Mesodermal cell (in vitro differentiated cells): ENCODE measurements at regions not wholly inside any gene's neighbourhood (a gene's known extent, or its start where the extent isn't known, plus 50 kb on each side); places are given as distances from the start of the nearest gene placed in this dataset.

Source experiments
- H3K27ac ChIP-seq: 2 replicates; pipeline ENCODE4 v1.7.0; 2013; ENCODE audit warnings: mild to moderate bottlenecking, low read depth, low read length, moderate library complexity; ENCODE audit not compliant: severe bottlenecking
- H3K36me3 ChIP-seq: 2 replicates; pipeline ENCODE4 v1.7.1; 2013; ENCODE audit warnings: mild to moderate bottlenecking, low read length, moderate library complexity; ENCODE audit not compliant: control insufficient read depth, insufficient read depth
- H3K4me1 ChIP-seq: one replicate; pipeline ENCODE4 v1.7.1; 2013; ENCODE audit warnings: mild to moderate bottlenecking, low read length; ENCODE audit not compliant: insufficient read depth, control insufficient read depth, poor library complexity, severe bottlenecking
- H3K4me3 ChIP-seq: 2 replicates; pipeline ENCODE4 v1.7.0; 2013; ENCODE audit warnings: low read length, control low read depth, mild to moderate bottlenecking; ENCODE audit not compliant: insufficient read depth, poor library complexity, severe bottlenecking; ENCODE audit errors: extremely low read depth
- H3K9me3 ChIP-seq: 2 replicates; pipeline ENCODE4 v1.7.1; 2013; ENCODE audit warnings: mild to moderate bottlenecking, low read length, moderate library complexity; ENCODE audit not compliant: control insufficient read depth
- WGBS, 2 experiments: methylation state at CpG; one replicate each; pipeline ENCODE4 v1.1.5; 2013; ENCODE audit warnings: missing lambda C conversion rate in 2 of 2; ENCODE audit not compliant: insufficient coverage in 2 of 2; 5-methylcytosine and 5-hydroxymethylcytosine counted together

GRCh38 chr19:31500946-31501345 is 151.7 kb upstream of the TSHZ3 start:
- 81 to 87% methylated on average over 2 to 10 of the region's 11 CpGs for WGBS, 2 experiments
- no peaks in the 10 kb centered on the region for H3K4me1 ChIP-seq
- no peaks in the 10 kb centered on the region for H3K9me3 ChIP-seq
- no peak overlapping the region for H3K4me3 ChIP-seq
- H3K36me3 ChIP-seq, result no peaks in the 10 kb centered on the region
- H3K27ac ChIP-seq, result no peak overlapping the region

GRCh38 chr19:31501427-31502195 is 152.4 kb upstream of the TSHZ3 start:
- no peaks in the 10 kb centered on the region for H3K36me3 ChIP-seq
- WGBS, 2 experiments, result 100% methylated on average over 3 of the region's 4 CpGs; no CpG with 5 or more reads in 1 of the 2 experiments
- H3K27ac ChIP-seq, result no peak overlapping the region
- H3K9me3 ChIP-seq, result no peaks in the 10 kb centered on the region
- no peak overlapping the region for H3K4me3 ChIP-seq
- H3K4me1 ChIP-seq, result no peaks in the 10 kb centered on the region

DNA sequence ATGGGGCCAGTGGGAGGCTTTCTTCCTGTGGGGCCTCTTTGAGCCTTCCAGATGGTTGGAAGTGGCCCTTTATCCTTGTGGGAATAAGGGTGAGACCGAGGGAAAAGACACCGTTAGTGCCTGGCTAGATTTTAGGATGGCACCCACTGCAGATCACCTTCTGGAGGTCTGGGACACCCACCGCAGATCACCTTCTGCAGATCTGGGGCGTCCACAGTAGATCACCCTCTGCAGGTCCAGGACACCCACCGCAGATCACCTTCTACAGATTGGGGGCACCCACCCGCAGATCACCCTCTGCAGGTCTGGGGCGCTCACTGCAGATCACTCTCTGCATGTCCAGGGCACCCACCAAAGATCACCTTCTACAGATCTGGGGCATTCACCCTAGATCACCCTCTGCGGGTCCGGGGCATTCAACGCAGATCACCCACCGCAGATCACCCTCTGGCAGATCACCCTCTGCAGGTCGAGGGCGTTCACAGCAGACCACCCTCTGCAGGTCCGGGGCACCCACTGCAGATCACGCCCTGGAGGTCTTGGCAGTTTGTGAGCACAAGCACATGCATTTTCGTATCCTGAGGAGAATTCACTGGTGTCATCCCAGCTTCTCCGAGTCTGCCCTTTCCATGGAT is 153.4 kb upstream of the TSHZ3 start:
- Histone ChIP-seq H3K9me3 (no peaks in the 10 kb centered on the region), H3K4me1 (no peaks in the 10 kb centered on the region), H3K4me3 (no peak overlapping the region), H3K36me3 (no peaks in the 10 kb centered on the region), H3K27ac (no peak overlapping the region)
- 89 to 93% methylated on average over 16 to 17 of the region's 17 CpGs for WGBS, 2 experiments

- H3K4me1 ChIP-seq, result no peaks in the 10 kb centered on the region
- no peak overlapping the region for H3K4me3 ChIP-seq
- WGBS, 2 experiments, result 89 to 91% methylated on average over 7 to 9 of the region's 9 CpGs
- H3K36me3 ChIP-seq, result no peaks in the 10 kb centered on the region
- no peaks in the 10 kb centered on the region for H3K9me3 ChIP-seq
- H3K27ac ChIP-seq, result no peak overlapping the region
Measured at GRCh38 chr19:31503211-31503610, 154.0 kb upstream of the TSHZ3 start.

- Histone ChIP-seq H3K36me3 (no peaks in the 10 kb centered on the region), H3K4me3 (no peak overlapping the region), H3K27ac (no peak overlapping the region), H3K9me3 (no peaks in the 10 kb centered on the region), H3K4me1 (no peaks in the 10 kb centered on the region)
- 92 to 93% methylated on average over 2 of the region's 2 CpGs for WGBS, 2 experiments
Measured at GRCh38 chr19:31504221-31504620, 155.0 kb upstream of the TSHZ3 start.

DNA sequence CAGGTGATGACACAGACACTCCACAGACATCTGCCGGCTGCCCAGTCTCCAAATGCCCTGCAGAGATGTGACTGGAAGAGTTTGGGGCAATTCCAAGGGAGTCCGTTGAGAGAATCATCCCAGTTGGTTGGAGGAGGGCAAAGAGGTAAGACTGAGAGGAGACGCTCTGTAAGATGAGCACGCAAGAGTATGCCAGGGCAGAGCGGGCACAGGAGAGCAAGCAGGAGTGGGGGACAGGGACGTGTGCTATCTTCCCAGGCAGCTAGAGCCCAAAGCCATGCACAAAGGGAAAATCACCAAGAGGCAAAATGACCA is 156.3 kb upstream of the TSHZ3 start:
- WGBS, 2 experiments, result 92 to 95% methylated on average over 4 of the region's 6 CpGs
- H3K9me3 ChIP-seq, result no peaks in the 10 kb centered on the region
- no peaks in the 10 kb centered on the region for H3K4me1 ChIP-seq
- H3K36me3 ChIP-seq, result no peaks in the 10 kb centered on the region
- H3K4me3 ChIP-seq, result no peak overlapping the region
- H3K27ac ChIP-seq, result no peak overlapping the region

GRCh38 chr19:31506102-31506501 is 156.9 kb upstream of the TSHZ3 start:
- Histone ChIP-seq H3K4me1 (no peaks in the 10 kb centered on the region), H3K9me3 (no peaks in the 10 kb centered on the region), H3K4me3 (no peak overlapping the region), H3K27ac (no peak overlapping the region), H3K36me3 (no peaks in the 10 kb centered on the region)
- WGBS, 2 experiments, result 87 to 100% methylated on average over 2 to 4 of the region's 8 CpGs

DNA sequence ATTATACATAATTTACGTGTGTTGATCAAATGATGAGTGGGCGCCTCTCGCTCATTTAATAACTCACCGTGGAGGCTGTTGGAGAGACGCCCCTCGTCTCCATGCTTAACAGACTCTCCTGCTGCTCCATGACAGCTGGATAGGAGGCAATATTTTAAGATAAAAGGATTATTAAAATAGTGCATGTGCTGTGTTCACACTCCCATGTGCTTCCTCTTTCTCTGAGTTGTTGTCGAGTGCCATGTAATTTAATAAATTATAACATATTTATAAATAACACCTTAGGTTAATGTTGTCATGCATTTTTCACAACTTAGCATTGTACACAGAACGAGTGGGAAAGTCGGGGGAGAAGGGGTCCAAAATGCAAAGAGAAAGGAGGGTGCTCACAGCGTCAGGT is 161.4 kb upstream of the TSHZ3 start:
- no peak overlapping the region for H3K27ac ChIP-seq
- WGBS, 2 experiments, result 94 to 100% methylated on average over 5 to 7 of the region's 10 CpGs
- no peaks in the 10 kb centered on the region for H3K9me3 ChIP-seq
- H3K4me1 ChIP-seq, result no peaks in the 10 kb centered on the region
- H3K4me3 ChIP-seq, result no peak overlapping the region
- H3K36me3 ChIP-seq, result no peaks in the 10 kb centered on the region

GRCh38 chr19:31511098-31511497 is 161.9 kb upstream of the TSHZ3 start:
- Histone ChIP-seq H3K27ac (no peak overlapping the region), H3K9me3 (no peaks in the 10 kb centered on the region), H3K4me3 (no peak overlapping the region), H3K4me1 (no peaks in the 10 kb centered on the region), H3K36me3 (no peaks in the 10 kb centered on the region)
- WGBS, 2 experiments, result 71 to 100% methylated on average over 1 of the region's 3 CpGs

DNA sequence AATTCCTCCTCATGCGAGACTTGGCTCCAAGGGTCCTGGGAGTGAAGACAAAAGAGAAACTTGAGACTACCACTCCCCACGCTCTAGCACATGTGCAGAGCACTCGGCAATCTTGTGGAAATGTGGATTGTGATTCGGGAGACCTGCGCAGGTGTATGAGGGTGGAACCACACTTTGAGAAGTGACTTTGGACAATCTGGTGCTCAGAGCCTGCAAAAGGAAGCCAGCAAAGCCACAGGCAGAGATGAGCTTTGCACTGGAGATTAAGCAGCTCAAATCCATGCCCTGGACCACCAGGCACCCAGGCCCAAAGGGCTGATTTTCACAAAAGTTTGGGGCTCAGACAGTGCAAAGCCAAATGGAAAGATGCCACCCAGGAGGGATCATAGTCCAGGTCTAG is 162.5 kb upstream of the TSHZ3 start:
- H3K4me1 ChIP-seq, result no peaks in the 10 kb centered on the region
- no peaks in the 10 kb centered on the region for H3K36me3 ChIP-seq
- no peak overlapping the region for H3K27ac ChIP-seq
- WGBS, 2 experiments, result 97 to 100% methylated on average over 5 of the region's 5 CpGs
- H3K4me3 ChIP-seq, result no peak overlapping the region
- H3K9me3 ChIP-seq, result no peaks in the 10 kb centered on the region
